GM23248 (cell line): ENCODE measurements at regions not wholly inside any gene's neighbourhood (a gene's known extent, or its start where the extent isn't known, plus 50 kb on each side); places are given as distances from the start of the nearest gene placed in this dataset.

Experiments
- EZH2 ChIP-seq: fragments of 200-600 bp; sonication (generic); IDR thresholded peaks from 2 replicates; pipeline ENCODE4 v1.6.1; 2018; ENCODE audit warnings: antibody characterized with exemption, mild to moderate bottlenecking; ENCODE audit not compliant: insufficient read depth, poor library complexity, severe bottlenecking
- EZH2phosphoT487 ChIP-seq: fragments of 200-600 bp; sonication (generic); IDR thresholded peaks from 2 replicates; pipeline ENCODE4 v1.6.1; 2018; ENCODE audit warnings: antibody characterized with exemption, moderate library complexity, mild to moderate bottlenecking, low read depth; ENCODE audit not compliant: insufficient read depth

DNA sequence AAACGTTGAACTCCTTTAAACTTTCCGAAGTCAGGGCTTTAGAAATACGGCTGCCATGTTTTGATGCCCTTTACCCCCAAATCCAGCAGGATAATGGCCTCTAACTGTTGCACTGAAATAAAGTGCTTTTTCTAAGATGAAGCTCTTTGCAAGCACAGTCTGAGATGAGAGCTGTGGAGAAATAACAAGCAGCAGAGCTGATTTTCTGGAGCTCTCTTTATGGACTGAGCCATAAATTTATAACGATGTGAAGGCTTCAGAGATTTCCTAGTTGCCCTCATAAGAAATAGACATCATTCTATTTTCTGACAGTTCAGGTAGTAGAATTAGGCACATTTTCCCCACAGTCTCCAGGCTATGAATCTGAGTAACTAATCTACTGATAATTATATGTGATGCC, 567.3 kb downstream of the PDHA2 start:
- TF ChIP-seq EZH2 (no peak), EZH2phosphoT487 (no peak)
